HepG2 (cell line): ENCODE measurements at regions not wholly inside any gene's neighbourhood (a gene's known extent, or its start where the extent isn't known, plus 50 kb on each side); places are given as distances from the start of the nearest gene placed in this dataset.

Experiments used
- KLF6 ChIP-seq: IDR thresholded peaks from 2 replicates; pipeline ENCODE4 v1.8.0; 2016; ENCODE audit warnings: missing biosample characterization, missing genetic modification reagents
- MEIS1 ChIP-seq: sonication (generic); formaldehyde crosslinking; IDR thresholded peaks from 2 replicates; pipeline ENCODE4 v1.9.0; 2021; ENCODE audit warnings: mild to moderate bottlenecking, missing genetic modification reagents, moderate library complexity, borderline replicate concordance
- ZNF781 ChIP-seq: sonication (generic); formaldehyde crosslinking; IDR thresholded peaks from 2 replicates; pipeline ENCODE4 v1.5.1; 2020; ENCODE audit warnings: borderline replicate concordance, mild to moderate bottlenecking, missing genetic modification reagents; ENCODE audit errors: not compliant biosample characterization
- TF ChIP-seq, protein P1 (sequence below): sonication (generic); formaldehyde crosslinking; IDR thresholded peaks from 2 replicates; pipeline ENCODE4 v1.5.0; 2020; ENCODE audit warnings: mild to moderate bottlenecking, missing genetic modification reagents, borderline replicate concordance
- TF ChIP-seq, protein P2 (sequence below): sonication (generic); formaldehyde crosslinking; IDR thresholded peaks from 2 replicates; pipeline ENCODE4 v1.9.0; 2021; ENCODE audit warnings: mild to moderate bottlenecking, missing genetic modification reagents
- TF ChIP-seq, protein P3 (sequence below): sonication (generic); formaldehyde crosslinking; conservative IDR thresholded peaks from 2 replicates; pipeline ENCODE4 v1.4.0; 2020; ENCODE audit warnings: missing genetic modification reagents

DNA sequence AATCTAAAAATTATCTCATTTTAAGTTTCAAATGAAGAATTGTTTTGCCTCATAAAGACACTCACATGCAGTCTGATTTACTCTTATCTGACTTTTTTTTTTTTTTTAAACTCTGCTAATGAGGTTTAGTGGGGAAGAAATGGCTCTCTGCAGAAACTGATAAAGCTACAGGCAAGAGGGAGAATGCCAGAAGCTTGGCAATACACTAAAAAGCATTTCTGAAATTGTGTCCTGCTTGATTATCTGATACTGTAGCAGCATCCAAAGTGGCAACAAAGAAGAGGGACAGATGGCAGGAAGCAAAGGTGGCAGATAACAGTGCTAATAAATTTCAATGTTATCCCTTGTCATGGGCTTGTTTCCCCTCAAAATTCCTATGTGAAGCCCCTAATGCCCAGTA lies 1744.9 kb downstream of the NCAM2 start (continued):
- TF ChIP-seq, protein P1, sequence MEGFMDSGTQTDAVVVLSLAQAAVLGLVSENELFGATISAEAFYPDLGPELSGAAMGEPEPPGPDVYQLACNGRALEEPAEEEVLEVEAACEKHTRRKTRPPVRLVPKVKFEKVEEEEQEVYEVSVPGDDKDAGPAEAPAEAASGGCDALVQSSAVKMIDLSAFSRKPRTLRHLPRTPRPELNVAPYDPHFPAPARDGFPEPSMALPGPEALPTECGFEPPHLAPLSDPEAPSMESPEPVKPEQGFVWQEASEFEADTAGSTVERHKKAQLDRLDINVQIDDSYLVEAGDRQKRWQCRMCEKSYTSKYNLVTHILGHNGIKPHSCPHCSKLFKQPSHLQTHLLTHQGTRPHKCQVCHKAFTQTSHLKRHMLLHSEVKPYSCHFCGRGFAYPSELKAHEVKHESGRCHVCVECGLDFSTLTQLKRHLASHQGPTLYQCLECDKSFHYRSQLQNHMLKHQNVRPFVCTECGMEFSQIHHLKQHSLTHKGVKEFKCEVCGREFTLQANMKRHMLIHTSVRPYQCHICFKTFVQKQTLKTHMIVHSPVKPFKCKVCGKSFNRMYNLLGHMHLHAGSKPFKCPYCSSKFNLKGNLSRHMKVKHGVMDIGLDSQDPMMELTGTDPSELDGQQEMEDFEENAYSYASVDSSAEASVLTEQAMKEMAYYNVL (CRISPR knock-in tag): no peak
- TF ChIP-seq ZNF781 (CRISPR knock-in tag) (no peak), MEIS1 (no peak), KLF6 (CRISPR knock-in tag) (no peak)
- TF ChIP-seq, protein P2, sequence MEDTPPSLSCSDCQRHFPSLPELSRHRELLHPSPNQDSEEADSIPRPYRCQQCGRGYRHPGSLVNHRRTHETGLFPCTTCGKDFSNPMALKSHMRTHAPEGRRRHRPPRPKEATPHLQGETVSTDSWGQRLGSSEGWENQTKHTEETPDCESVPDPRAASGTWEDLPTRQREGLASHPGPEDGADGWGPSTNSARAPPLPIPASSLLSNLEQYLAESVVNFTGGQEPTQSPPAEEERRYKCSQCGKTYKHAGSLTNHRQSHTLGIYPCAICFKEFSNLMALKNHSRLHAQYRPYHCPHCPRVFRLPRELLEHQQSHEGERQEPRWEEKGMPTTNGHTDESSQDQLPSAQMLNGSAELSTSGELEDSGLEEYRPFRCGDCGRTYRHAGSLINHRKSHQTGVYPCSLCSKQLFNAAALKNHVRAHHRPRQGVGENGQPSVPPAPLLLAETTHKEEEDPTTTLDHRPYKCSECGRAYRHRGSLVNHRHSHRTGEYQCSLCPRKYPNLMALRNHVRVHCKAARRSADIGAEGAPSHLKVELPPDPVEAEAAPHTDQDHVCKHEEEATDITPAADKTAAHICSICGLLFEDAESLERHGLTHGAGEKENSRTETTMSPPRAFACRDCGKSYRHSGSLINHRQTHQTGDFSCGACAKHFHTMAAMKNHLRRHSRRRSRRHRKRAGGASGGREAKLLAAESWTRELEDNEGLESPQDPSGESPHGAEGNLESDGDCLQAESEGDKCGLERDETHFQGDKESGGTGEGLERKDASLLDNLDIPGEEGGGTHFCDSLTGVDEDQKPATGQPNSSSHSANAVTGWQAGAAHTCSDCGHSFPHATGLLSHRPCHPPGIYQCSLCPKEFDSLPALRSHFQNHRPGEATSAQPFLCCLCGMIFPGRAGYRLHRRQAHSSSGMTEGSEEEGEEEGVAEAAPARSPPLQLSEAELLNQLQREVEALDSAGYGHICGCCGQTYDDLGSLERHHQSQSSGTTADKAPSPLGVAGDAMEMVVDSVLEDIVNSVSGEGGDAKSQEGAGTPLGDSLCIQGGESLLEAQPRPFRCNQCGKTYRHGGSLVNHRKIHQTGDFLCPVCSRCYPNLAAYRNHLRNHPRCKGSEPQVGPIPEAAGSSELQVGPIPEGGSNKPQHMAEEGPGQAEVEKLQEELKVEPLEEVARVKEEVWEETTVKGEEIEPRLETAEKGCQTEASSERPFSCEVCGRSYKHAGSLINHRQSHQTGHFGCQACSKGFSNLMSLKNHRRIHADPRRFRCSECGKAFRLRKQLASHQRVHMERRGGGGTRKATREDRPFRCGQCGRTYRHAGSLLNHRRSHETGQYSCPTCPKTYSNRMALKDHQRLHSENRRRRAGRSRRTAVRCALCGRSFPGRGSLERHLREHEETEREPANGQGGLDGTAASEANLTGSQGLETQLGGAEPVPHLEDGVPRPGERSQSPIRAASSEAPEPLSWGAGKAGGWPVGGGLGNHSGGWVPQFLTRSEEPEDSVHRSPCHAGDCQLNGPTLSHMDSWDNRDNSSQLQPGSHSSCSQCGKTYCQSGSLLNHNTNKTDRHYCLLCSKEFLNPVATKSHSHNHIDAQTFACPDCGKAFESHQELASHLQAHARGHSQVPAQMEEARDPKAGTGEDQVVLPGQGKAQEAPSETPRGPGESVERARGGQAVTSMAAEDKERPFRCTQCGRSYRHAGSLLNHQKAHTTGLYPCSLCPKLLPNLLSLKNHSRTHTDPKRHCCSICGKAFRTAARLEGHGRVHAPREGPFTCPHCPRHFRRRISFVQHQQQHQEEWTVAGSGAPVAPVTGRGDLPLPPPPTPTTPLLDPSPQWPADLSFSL: no peak
- TF ChIP-seq, protein P3, sequence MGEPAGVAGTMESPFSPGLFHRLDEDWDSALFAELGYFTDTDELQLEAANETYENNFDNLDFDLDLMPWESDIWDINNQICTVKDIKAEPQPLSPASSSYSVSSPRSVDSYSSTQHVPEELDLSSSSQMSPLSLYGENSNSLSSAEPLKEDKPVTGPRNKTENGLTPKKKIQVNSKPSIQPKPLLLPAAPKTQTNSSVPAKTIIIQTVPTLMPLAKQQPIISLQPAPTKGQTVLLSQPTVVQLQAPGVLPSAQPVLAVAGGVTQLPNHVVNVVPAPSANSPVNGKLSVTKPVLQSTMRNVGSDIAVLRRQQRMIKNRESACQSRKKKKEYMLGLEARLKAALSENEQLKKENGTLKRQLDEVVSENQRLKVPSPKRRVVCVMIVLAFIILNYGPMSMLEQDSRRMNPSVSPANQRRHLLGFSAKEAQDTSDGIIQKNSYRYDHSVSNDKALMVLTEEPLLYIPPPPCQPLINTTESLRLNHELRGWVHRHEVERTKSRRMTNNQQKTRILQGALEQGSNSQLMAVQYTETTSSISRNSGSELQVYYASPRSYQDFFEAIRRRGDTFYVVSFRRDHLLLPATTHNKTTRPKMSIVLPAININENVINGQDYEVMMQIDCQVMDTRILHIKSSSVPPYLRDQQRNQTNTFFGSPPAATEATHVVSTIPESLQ (CRISPR knock-in tag): no peak
